ENCODE measurements at regions not wholly inside any gene's neighbourhood (a gene's known extent, or its start where the extent isn't known, plus 50 kb on each side); places are given as distances from the start of the nearest gene placed in this dataset.

DNA sequence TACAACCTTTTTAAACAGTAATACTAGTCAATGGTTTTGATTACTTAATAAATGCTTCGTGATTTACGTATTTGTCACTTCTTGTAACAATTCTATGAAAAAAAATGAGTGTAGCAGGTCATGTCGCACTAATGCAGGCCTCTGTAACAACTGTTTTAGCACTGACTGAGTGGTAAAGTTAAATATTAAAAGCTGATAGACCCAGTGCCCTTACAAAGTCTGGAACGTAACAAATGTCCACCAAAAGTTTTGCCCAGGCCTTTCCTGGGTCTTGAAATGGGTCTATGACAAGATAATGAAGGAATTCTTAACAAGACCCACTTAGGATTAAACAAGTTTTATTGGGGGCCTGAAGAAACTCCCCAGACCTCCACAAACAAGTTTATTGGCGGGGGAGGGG is 304.6 kb upstream of the DEPDC1 start:
- TF ChIP-seq CTCF (IDR thresholded peaks at IDR 0.05; ENCODE audit: insufficient read depth, low read length) (no peak), GABPA (IDR thresholded peaks at IDR 0.05; ENCODE audit: low read depth) (no peak), POLR2AphosphoS5 (IDR thresholded peaks at IDR 0.05; ENCODE audit: low read depth) (no peak), REST (IDR thresholded peaks at IDR 0.05; ENCODE audit: insufficient replicate concordance, low read depth) (no peak)

Measured in HL-60 (cell line).